RWPE2 (cell line): ENCODE measurements at regions not wholly inside any gene's neighbourhood (a gene's known extent, or its start where the extent isn't known, plus 50 kb on each side); places are given as distances from the start of the nearest gene placed in this dataset.
"Not testable (repeated sequence)": the region's sequence is repeated elsewhere in the genome, so short reads cannot be mapped to it uniquely, and the experiment has no call there.

Experiments used
- ATAC-seq: fragments of 200-7000 bp; cut with Tn5 transposase; 3 replicates; pipeline ENCODE4 v1.9.1; 2021; ENCODE audit warnings: low read depth
- DNase-seq: peaks from one replicate; pipeline ENCODE4 v3.0.0-alpha.2; 2020; ENCODE audit warnings: low spot score
- H3K27ac ChIP-seq: fragments of 450-650 bp; 2 replicates; pipeline ENCODE4 v1.5.1; 2017; ENCODE audit warnings: mild to moderate bottlenecking; ENCODE audit not compliant: poor library complexity, severe bottlenecking
- H3K27me3 ChIP-seq: fragments of 250-450 bp; sonication (Bioruptor Pico); 2 replicates; pipeline ENCODE4 v1.5.1; 2021; ENCODE audit warnings: mild to moderate bottlenecking, moderate library complexity; ENCODE audit not compliant: insufficient read depth, poor library complexity, severe bottlenecking
- H3K36me3 ChIP-seq: fragments of 250-450 bp; sonication (Bioruptor Pico); 2 replicates; pipeline ENCODE4 v1.5.1; 2020; ENCODE audit warnings: low read depth, mild to moderate bottlenecking, moderate library complexity
- H3K4me1 ChIP-seq: fragments of 250-450 bp; sonication (Bioruptor Pico); 2 replicates; pipeline ENCODE4 v1.5.1; 2021; ENCODE audit warnings: mild to moderate bottlenecking, moderate library complexity; ENCODE audit not compliant: insufficient read depth, poor library complexity, severe bottlenecking
- H3K4me3 ChIP-seq: fragments of 250-450 bp; sonication (Bioruptor Pico); 2 replicates; pipeline ENCODE4 v1.5.1; 2021; ENCODE audit warnings: mild to moderate bottlenecking, moderate library complexity; ENCODE audit not compliant: severe bottlenecking
- H3K9me3 ChIP-seq: fragments of 250-450 bp; sonication (Bioruptor Pico); 2 replicates; pipeline ENCODE4 v1.5.1; 2021; ENCODE audit warnings: mild to moderate bottlenecking, moderate library complexity; ENCODE audit not compliant: severe bottlenecking
- TF ChIP-seq, protein P1 (sequence below): fragments of 450-650 bp; IDR thresholded peaks from one replicate; pipeline ENCODE4 v1.5.1; 2017; ENCODE audit warnings: mild to moderate bottlenecking, moderate library complexity; ENCODE audit not compliant: poor library complexity, severe bottlenecking

DNA sequence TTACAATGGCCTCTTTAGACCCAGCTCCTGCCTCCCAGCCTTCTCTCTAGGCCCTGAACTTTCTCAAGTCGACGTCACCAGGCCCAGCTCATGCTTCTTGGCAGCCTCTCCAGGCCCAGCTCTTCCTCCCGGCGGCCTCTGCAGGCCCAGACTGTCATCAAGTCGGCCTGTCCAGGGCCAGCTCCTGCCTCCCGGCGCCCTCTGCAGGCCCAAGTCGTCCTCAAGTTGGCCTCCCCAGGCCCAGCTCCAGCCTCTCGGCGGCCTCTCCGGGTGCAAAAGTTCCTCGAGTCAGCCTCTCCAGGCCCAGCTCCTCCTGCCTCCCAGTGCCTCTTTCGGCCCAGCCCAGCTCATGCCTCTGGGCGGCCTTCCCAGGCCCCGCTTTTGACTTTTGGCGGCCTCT, 158.1 kb upstream of the CDK13 start:
- H3K27me3 ChIP-seq, DNase-seq, H3K27ac ChIP-seq, H3K4me1 ChIP-seq, H3K4me3 ChIP-seq, ATAC-seq, H3K36me3 ChIP-seq, H3K9me3 ChIP-seq: not testable (repeated sequence)

DNA sequence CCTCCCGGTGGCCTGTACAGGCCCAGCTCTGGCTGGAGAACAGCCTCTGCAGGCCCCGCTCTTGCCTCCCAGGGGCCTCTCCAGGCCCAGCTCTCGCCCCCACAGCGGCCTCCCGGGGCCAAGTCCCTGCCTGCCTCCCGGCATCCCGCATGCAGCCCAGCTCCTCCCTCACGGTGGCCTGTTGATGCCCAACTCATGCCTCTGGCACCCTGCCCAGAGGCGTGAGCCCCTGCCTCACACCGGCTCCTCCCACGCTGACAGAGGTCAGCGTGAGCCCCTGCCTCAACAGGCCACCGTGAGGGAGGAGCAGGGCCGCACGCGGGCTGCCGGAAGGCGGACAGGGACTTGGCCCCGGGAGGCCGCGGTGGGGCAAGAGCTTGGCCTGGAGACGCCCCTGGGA, 157.0 kb upstream of the CDK13 start:
- not testable (repeated sequence) for H3K27me3 ChIP-seq, H3K4me3 ChIP-seq, H3K4me1 ChIP-seq, ATAC-seq, H3K36me3 ChIP-seq, DNase-seq, H3K27ac ChIP-seq, H3K9me3 ChIP-seq

DNA sequence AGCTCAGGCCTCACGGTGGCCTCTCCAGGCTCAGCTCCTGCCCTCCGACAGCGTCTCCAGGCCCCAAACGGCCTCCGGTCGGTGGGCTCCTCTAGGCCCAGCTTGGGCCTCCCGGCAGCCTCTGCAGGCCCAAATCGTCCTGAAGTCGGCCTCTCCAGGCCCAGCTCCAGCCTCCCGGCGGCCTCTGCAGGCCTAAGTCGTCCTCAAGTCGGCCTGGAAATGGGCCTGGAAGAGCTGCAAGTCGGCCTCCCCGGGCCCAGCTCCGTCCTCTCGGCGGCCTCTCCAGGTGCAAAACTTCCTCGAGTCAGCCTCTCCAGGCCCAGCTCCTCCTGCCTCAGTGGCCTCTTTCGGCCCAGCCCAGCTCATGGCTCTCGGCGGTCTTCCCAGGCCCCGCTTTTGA, 156.2 kb upstream of the CDK13 start:
- DNase-seq, H3K9me3 ChIP-seq: not testable (repeated sequence)

DNA sequence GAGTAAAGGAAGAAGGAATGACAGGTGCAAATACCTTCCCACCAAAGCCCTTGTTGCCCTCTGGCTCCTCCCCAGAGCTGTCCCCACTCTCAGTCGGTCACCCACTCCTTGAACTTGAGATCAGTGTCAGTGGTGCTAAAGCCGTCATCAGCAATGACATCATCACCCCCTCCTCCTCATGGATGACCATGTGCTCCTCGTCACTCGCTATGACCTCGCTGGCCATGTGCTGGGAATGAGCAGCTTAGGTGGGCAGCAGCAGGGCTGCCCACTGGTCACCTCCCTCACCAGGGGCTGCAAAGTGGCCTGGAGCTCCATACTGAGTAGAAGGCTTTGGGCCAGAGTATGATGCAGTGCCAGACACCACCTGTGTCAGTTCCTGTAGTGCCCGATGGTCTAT, 153.1 kb upstream of the CDK13 start:
- H3K4me1 ChIP-seq, H3K9me3 ChIP-seq, H3K27ac ChIP-seq, DNase-seq, H3K36me3 ChIP-seq, ATAC-seq, H3K4me3 ChIP-seq, H3K27me3 ChIP-seq: not testable (repeated sequence)

More for the DNA sequence above, 156.2 kb upstream of the CDK13 start:
- not testable (repeated sequence) for H3K4me3 ChIP-seq, H3K36me3 ChIP-seq, H3K4me1 ChIP-seq, ATAC-seq, H3K27ac ChIP-seq, H3K27me3 ChIP-seq

DNA sequence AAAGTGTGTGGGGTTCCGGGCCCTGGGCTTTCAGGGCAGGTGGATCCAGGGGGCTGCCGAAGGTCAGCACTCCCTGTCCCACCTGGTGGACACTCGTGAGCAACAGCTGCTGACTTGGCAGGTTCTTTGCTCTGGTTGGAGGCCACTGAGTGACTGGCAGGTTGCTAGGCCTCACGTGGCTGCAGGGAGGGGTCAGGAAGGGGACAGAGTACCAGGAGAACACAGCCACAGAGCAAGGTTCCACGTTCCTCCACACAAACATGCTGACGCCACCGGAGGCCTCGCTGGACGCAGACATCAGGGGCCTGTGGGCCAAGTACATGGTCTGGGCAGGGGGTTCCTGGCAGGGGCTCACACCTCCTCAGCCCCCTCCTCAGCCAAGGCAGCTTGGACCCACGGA, 152.0 kb upstream of the CDK13 start:
- H3K36me3 ChIP-seq, ATAC-seq, H3K4me1 ChIP-seq, H3K4me3 ChIP-seq, DNase-seq, H3K9me3 ChIP-seq, H3K27me3 ChIP-seq, H3K27ac ChIP-seq: not testable (repeated sequence)

DNA sequence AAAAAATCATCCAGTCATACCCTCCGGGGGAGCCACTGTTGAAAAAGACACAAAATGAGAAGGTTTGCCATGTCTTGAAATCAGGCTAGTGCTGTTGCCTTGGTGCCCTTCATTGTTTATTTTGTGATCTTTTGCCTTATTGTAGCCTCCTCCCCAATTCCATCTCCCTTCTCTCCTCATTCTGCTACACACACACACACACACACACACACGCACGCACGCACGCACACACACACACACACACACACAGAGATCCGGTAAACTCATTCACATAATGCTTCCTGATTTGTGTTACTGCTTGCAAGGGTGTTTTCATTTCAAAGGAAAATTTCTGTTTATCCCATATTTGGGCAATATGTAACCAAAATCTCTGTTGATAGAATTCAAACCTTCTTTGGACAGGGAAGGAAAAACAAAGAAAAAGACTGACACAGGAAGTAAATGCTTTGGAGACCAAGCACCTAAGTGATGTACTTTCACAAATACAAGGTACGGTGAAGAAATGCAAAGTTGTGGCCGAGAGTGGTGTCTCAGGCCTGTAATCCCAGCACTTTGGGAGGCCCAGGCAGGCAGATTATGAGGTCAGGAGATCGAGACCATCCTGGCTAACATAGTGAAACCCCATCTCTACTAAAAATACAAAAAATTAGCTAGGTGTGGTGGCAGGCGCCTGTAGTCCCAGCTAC, 141.1 kb upstream of the CDK13 start:
- Histone ChIP-seq H3K4me1 (no peaks in the 10 kb centered on the region), H3K4me3 (no peak overlapping the region), H3K27me3 (no peaks in the 10 kb centered on the region), H3K27ac (no peak overlapping the region), H3K9me3 (no peaks in the 10 kb centered on the region), H3K36me3 (no peaks in the 10 kb centered on the region)
- TF ChIP-seq, protein P1, sequence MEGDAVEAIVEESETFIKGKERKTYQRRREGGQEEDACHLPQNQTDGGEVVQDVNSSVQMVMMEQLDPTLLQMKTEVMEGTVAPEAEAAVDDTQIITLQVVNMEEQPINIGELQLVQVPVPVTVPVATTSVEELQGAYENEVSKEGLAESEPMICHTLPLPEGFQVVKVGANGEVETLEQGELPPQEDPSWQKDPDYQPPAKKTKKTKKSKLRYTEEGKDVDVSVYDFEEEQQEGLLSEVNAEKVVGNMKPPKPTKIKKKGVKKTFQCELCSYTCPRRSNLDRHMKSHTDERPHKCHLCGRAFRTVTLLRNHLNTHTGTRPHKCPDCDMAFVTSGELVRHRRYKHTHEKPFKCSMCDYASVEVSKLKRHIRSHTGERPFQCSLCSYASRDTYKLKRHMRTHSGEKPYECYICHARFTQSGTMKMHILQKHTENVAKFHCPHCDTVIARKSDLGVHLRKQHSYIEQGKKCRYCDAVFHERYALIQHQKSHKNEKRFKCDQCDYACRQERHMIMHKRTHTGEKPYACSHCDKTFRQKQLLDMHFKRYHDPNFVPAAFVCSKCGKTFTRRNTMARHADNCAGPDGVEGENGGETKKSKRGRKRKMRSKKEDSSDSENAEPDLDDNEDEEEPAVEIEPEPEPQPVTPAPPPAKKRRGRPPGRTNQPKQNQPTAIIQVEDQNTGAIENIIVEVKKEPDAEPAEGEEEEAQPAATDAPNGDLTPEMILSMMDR = no peak
- DNase-seq (no peak), ATAC-seq (no peak)

DNA sequence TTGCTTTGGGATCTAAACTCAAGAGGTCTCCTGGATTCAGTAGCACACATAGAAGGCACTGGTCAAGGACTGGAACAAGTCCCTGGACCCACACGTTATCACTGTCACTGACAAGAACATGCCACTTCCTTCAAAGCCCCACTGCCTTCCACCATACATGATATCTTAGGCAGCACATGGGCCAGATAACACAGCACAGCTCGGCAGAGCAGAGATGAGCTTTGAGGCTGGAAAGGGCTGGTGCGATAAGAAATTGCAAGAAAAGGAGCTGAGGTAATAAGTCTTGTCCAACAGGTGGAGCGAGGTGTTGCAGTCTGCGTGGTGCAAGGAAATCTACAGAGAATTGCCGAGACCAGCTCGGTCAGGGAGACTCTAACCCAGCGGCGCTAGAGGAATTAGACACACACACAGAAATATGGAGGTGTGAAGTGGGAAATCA, 139.8 kb upstream of the CDK13 start:
- ATAC-seq = 0 out of 3 replicates have a peak, but pooled peaks have one; percentile 19
- no peaks in the 10 kb centered on the region for H3K9me3 ChIP-seq
- H3K27ac ChIP-seq = no peak overlapping the region
- peaks cover 4% of the 10 kb centered on the region for H3K27me3 ChIP-seq
- TF ChIP-seq, protein P1 = no peak
- no peak for DNase-seq
- no peak overlapping the region for H3K4me3 ChIP-seq
- H3K36me3 ChIP-seq = no peaks in the 10 kb centered on the region
- H3K4me1 ChIP-seq = no peaks in the 10 kb centered on the region
